SK-N-SH treated with all-trans-retinoic acid at 6 μM for 48 hours (cell line): ENCODE measurements at regions not wholly inside any gene's neighbourhood (a gene's known extent, or its start where the extent isn't known, plus 50 kb on each side); places are given as distances from the start of the nearest gene placed in this dataset.

Experiments used
- ARNTL ChIP-seq: fragments of 450-650 bp; formaldehyde crosslinking; IDR thresholded peaks from 2 replicates; pipeline ENCODE4 v1.5.0; 2020; ENCODE audit warnings: low read depth, mild to moderate bottlenecking, moderate library complexity, borderline replicate concordance
- ESRRG ChIP-seq: fragments of 250-450 bp; sonication (Bioruptor Pico); IDR thresholded peaks from 2 replicates; pipeline ENCODE4 v1.6.1; 2021; ENCODE audit warnings: mild to moderate bottlenecking
- GLIS3 ChIP-seq: fragments of 250-450 bp; sonication (Bioruptor Pico); IDR thresholded peaks from 2 replicates; pipeline ENCODE4 v1.5.0; 2020; ENCODE audit warnings: mild to moderate bottlenecking, moderate library complexity
- OSR1 ChIP-seq: fragments of 250-450 bp; sonication (Bioruptor Pico); IDR thresholded peaks from 2 replicates; pipeline ENCODE4 v1.8.0; 2022; ENCODE audit warnings: moderate library complexity, mild to moderate bottlenecking, inconsistent platforms
- RARB ChIP-seq: fragments of 250-450 bp; sonication (Bioruptor Pico); IDR thresholded peaks from 2 replicates; pipeline ENCODE4 v1.8.0; 2021; ENCODE audit warnings: mild to moderate bottlenecking, moderate library complexity
- TCF4 ChIP-seq: fragments of 250-450 bp; sonication (Bioruptor Pico); IDR thresholded peaks from 2 replicates; pipeline ENCODE4 v1.8.0; 2021; ENCODE audit warnings: mild to moderate bottlenecking, moderate library complexity, borderline replicate concordance
- TOX ChIP-seq: fragments of 250-450 bp; sonication (Bioruptor Pico); IDR thresholded peaks from 2 replicates; pipeline ENCODE4 v1.8.0; 2021; ENCODE audit warnings: mild to moderate bottlenecking, moderate library complexity, borderline replicate concordance
- ZNF565 ChIP-seq: fragments of 450-650 bp; formaldehyde crosslinking; conservative IDR thresholded peaks from 2 replicates; pipeline ENCODE4 v1.5.0; 2020; ENCODE audit warnings: low read depth, mild to moderate bottlenecking, moderate library complexity
- ZNF70 ChIP-seq: fragments of 450-650 bp; formaldehyde crosslinking; IDR thresholded peaks from 2 replicates; pipeline ENCODE4 v1.5.0; 2020; ENCODE audit warnings: mild to moderate bottlenecking, moderate library complexity
- TF ChIP-seq, protein P1 (sequence below): fragments of 250-450 bp; sonication (Bioruptor Pico); IDR thresholded peaks from 2 replicates; pipeline ENCODE4 v1.5.1; 2020; ENCODE audit warnings: low read depth, mild to moderate bottlenecking, moderate library complexity

DNA sequence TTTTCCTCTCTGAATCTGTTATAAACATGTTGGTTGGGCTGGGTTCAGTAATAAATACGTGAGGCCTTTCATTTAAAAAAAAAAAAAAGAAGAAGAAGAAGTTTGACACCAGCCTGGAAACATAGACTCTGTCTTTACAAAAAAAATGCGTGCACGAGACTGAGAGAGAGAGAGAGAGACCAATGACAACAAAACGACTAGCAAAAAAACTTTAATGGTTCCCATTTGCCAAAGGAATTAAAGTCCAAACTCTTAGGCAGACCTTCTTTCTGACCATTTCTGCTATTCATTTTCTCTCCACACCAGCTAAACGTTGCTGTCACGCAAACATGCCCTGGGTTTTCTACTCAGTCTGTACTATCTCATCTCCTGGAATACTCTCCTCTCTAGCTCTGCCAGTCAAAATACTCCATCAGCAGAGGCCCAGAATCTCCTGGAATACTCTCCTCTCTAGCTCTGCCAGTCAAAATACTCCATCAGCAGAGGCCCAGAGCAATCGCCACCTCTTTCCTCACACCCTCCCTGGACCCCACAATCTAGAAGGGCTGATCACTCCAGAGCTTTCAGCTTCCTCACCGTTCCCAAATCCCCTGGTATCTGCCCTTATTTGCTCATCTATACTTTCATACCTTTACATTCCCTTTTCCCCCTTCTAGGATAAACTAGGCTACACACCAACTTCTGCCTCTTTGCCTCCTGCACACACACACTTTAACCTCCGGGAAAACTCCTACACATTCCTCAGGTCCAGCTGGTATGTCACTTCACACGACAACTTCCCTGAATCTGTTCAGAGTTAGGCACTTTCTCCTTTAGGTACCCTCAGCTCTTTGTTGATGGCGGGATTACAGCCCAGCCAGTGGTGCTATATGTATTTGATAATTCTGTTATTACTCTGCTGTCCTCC, 100.0 kb downstream of the CDC7 start:
- no peak for TF ChIP-seq ZNF565 (CRISPR knock-in tag)
- no peak for TF ChIP-seq TOX (CRISPR knock-in tag)
- TF ChIP-seq ARNTL (CRISPR knock-in tag), result no peak
- no peak for TF ChIP-seq RARB (CRISPR knock-in tag)
- no peak for TF ChIP-seq OSR1 (CRISPR knock-in tag)
- TF ChIP-seq GLIS3, result no peak
- TF ChIP-seq ESRRG (CRISPR knock-in tag), result no peak
- TF ChIP-seq, protein P1, sequence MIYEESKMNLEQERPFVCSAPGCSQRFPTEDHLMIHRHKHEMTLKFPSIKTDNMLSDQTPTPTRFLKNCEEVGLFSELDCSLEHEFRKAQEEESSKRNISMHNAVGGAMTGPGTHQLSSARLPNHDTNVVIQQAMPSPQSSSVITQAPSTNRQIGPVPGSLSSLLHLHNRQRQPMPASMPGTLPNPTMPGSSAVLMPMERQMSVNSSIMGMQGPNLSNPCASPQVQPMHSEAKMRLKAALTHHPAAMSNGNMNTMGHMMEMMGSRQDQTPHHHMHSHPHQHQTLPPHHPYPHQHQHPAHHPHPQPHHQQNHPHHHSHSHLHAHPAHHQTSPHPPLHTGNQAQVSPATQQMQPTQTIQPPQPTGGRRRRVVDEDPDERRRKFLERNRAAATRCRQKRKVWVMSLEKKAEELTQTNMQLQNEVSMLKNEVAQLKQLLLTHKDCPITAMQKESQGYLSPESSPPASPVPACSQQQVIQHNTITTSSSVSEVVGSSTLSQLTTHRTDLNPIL (CRISPR knock-in tag), result no peak
- no peak for TF ChIP-seq ZNF70 (CRISPR knock-in tag)
- TF ChIP-seq TCF4 (CRISPR knock-in tag), result no peak
